ENCODE measurements at regions not wholly inside any gene's neighbourhood (a gene's known extent, or its start where the extent isn't known, plus 50 kb on each side); places are given as distances from the start of the nearest gene placed in this dataset.

GRCh38 chr13:42658019-42658418 is 84.1 kb downstream of the TNFSF11 start:
- H3K4me3 ChIP-seq (ENCODE audit: low read length), result no peak overlapping the region
- peaks cover 18 to 30% of the 10 kb centered on the region in 2 experiments for H3K27me3 ChIP-seq (ENCODE audit: control insufficient read depth in 1 of 2, insufficient read depth in 2 of 2, low read length in 2 of 2)
- H3K9me3 Mint-ChIP-seq, result no peaks in the 10 kb centered on the region
- H3K4me3 Mint-ChIP-seq, result no peak overlapping the region
- no peak for TF ChIP-seq CTCF (IDR thresholded peaks at IDR 0.05)
- ChIA-PET POLR2A (no interaction called here), CTCF (no interaction called here)
- no peaks in the 10 kb centered on the region for H3K4me1 ChIP-seq (ENCODE audit: insufficient read depth, low read length)
- no peak overlapping the region for H3K27ac Mint-ChIP-seq
- no peaks in the 10 kb centered on the region for H3K4me1 Mint-ChIP-seq (ENCODE audit: low read depth)
- ATAC-seq (ENCODE audit: poor library complexity) (no peak), DNase-seq (no peak)
- intact Hi-C loops (cut with DNase I, micrococcal nuclease), result no loop called here
- H3K36me3 Mint-ChIP-seq (ENCODE audit: low read depth), result no peaks in the 10 kb centered on the region
- H3K36me3 ChIP-seq (ENCODE audit: insufficient read depth, low read length), result no peaks in the 10 kb centered on the region
- H3K27me3 Mint-ChIP-seq, result peaks cover 69% of the 10 kb centered on the region
- no peaks in the 10 kb centered on the region for H3K9me3 ChIP-seq (ENCODE audit: control insufficient read depth in 1 of 2, insufficient read depth in 1 of 2, low read length in 2 of 2)
- no peak overlapping the region for H3K27ac ChIP-seq (ENCODE audit: low read depth in 1 of 2, low read length in 2 of 2)

- Mint-ChIP-seq H3K36me3 (ENCODE audit: low read depth) (no peaks in the 10 kb centered on the region), H3K27me3 (peaks cover 84% of the 10 kb centered on the region), H3K4me3 (no peak overlapping the region), H3K4me1 (ENCODE audit: low read depth) (no peaks in the 10 kb centered on the region), H3K9me3 (no peaks in the 10 kb centered on the region), H3K27ac (no peak overlapping the region)
- Histone ChIP-seq H3K36me3 (ENCODE audit: insufficient read depth, low read length) (no peaks in the 10 kb centered on the region), H3K27ac (ENCODE audit: low read depth in 1 of 2, low read length in 2 of 2) (no peak overlapping the region), H3K27me3 (ENCODE audit: control insufficient read depth in 1 of 2, insufficient read depth in 2 of 2, low read length in 2 of 2) (peaks cover 10 to 31% of the 10 kb centered on the region in 2 experiments), H3K9me3 (ENCODE audit: control insufficient read depth in 1 of 2, insufficient read depth in 1 of 2, low read length in 2 of 2) (no peaks in the 10 kb centered on the region), H3K4me3 (ENCODE audit: low read length) (no peak overlapping the region), H3K4me1 (ENCODE audit: insufficient read depth, low read length) (no peaks in the 10 kb centered on the region)
- DNase-seq (no peak), ATAC-seq (ENCODE audit: poor library complexity) (no peak)
- POLR2A ChIA-PET, result no interaction called here
- intact Hi-C loops (cut with DNase I, micrococcal nuclease), result no loop called here
- no peak for TF ChIP-seq CTCF (IDR thresholded peaks at IDR 0.05)
- CTCF ChIA-PET, result no interaction called here
These were observed 86.5 kb downstream of the TNFSF11 start for GRCh38 chr13:42660333-42660965.

DNA sequence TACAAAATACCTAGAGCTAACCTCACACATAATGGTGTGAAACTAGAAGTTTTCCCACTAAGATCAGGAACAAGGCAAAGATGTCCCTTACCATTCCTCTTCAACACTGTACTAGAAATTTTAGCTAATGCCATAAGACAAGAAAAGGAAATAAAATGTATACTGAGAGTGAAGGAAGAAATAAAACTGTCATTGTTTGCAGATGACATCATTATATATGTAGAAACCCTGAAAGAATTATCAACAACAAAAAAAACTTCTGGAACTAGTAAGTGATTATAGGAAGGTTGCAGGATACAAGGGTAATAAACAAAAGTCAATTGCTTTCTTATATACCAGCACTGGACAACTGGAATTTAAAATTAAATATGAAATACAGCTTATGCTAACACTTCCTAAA is 93.7 kb downstream of the TNFSF11 start:
- CTCF ChIA-PET, result no interaction called here
- no peak overlapping the region for H3K4me3 ChIP-seq (ENCODE audit: low read length)

More for the DNA sequence above, 93.7 kb downstream of the TNFSF11 start:
- peaks cover 39% of the 10 kb centered on the region for H3K27me3 Mint-ChIP-seq
- H3K4me1 Mint-ChIP-seq (ENCODE audit: low read depth), result no peaks in the 10 kb centered on the region
- TF ChIP-seq CTCF (IDR thresholded peaks at IDR 0.05), result no peak
- DNase-seq, result no peak
- no peak overlapping the region for H3K27ac Mint-ChIP-seq
- peaks cover 15% of the 10 kb centered on the region for H3K9me3 Mint-ChIP-seq
- peaks cover under 1 to 16% of the 10 kb centered on the region in 2 experiments for H3K27me3 ChIP-seq (ENCODE audit: control insufficient read depth in 1 of 2, insufficient read depth in 2 of 2, low read length in 2 of 2)
- ATAC-seq (ENCODE audit: poor library complexity), result no peak
- no peak overlapping the region for H3K4me3 Mint-ChIP-seq
- POLR2A ChIA-PET, result no interaction called here
- no peaks in the 10 kb centered on the region for H3K36me3 ChIP-seq (ENCODE audit: insufficient read depth, low read length)
- H3K36me3 Mint-ChIP-seq (ENCODE audit: low read depth), result no peaks in the 10 kb centered on the region
- H3K9me3 ChIP-seq (ENCODE audit: control insufficient read depth in 1 of 2, insufficient read depth in 1 of 2, low read length in 2 of 2), result no peaks in the 10 kb centered on the region
- intact Hi-C loops (cut with DNase I, micrococcal nuclease), result no loop called here
- H3K4me1 ChIP-seq (ENCODE audit: insufficient read depth, low read length), result no peaks in the 10 kb centered on the region
- H3K27ac ChIP-seq (ENCODE audit: low read depth in 1 of 2, low read length in 2 of 2), result no peak overlapping the region
